M059J (cell line): ENCODE measurements at regions not wholly inside any gene's neighbourhood (a gene's known extent, or its start where the extent isn't known, plus 50 kb on each side); places are given as distances from the start of the nearest gene placed in this dataset.
A peak's percentile ranks its signal among the peaks of the same experiment; 100 is the strongest.
"Not testable (repeated sequence)": the region's sequence is repeated elsewhere in the genome, so short reads cannot be mapped to it uniquely, and the experiment has no call there.

Experiments
- DNase-seq: peaks from one replicate; pipeline ENCODE4 v3.0.0-alpha.2; 2012; ENCODE audit warnings: low read depth

- no peak for DNase-seq
These were observed 947.8 kb downstream of the XPNPEP1 start for GRCh38 chr10:108975459-108976058.

- DNase-seq: peak; percentile 25
These were observed 953.3 kb downstream of the XPNPEP1 start for GRCh38 chr10:108970016-108970415.

DNA sequence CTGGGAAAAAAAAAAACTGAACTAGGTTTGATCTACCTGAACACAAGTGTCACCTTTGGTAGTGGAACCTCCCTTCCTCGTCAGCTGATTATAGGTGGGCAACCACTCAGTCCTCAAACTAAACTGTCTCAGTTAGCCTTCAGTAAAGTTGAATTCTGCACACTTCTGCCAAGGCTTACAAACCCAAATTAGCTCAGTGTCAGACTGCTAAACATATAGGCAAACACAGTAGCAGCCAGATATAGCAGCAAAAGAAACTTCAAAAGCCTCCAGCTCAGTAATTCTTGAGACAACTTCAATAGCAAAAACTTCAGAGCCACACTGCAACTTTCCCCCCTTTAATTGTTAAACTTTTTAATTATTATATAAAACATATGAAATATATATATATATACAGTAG is 956.9 kb downstream of the XPNPEP1 start:
- DNase-seq: no peak

GRCh38 chr10:108966005-108966404 is 957.3 kb downstream of the XPNPEP1 start:
- DNase-seq: no peak

DNA sequence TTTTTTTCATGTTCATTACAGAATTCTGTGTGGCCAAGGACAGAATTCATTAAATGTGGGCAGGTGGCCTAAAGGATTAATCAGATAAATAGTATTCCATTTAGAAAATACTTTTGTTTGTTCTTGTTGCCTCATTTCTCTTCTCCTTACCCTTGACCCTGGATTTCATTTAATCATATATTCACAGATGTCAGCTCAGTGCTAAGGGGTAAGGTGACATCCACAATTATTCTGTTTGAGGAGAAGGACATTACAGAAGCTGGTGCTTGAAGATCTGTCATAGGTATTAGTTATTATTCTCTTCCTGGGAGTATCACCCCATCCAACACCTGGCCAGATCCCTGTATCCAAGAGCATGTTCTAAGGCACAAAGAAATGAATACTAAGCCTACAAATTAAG is 961.1 kb downstream of the XPNPEP1 start:
- DNase-seq: no peak

- peak; percentile 57 for DNase-seq
These were observed 965.6 kb downstream of the XPNPEP1 start for GRCh38 chr10:108957681-108958080.

DNA sequence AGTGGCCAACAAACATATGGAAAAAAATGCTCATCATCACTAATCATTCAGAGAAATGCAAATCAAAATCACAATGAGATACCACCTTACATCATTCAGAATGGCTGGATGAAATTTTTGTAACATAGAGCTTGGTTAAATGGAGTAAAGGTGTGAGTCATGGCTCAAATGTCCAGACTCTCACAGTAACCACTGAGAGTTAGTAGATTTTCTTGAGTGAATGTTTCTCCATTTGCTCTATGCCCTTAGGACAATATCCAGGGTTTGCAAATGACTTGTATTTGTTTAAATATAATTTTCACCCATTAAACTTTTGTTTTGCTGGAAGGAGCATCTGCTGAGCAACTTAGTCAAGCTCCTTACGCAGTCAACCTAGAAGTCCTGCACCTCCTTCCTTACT is 967.2 kb downstream of the XPNPEP1 start:
- DNase-seq: peak; percentile 70

GRCh38 chr10:108920029-108920428 is 1003.3 kb downstream of the XPNPEP1 start:
- DNase-seq: not testable (repeated sequence)

- DNase-seq: peak; percentile 15
These were observed 1010.0 kb downstream of the XPNPEP1 start for GRCh38 chr10:108913300-108913699.

- peak; percentile 62 for DNase-seq
These were observed 1011.3 kb downstream of the XPNPEP1 start for GRCh38 chr10:108911814-108912541.

- DNase-seq: no peak
These were observed 1015.2 kb downstream of the XPNPEP1 start for GRCh38 chr10:108908096-108908495.

- no peak for DNase-seq
These were observed 1017.5 kb downstream of the XPNPEP1 start for GRCh38 chr10:108905821-108906220.

GRCh38 chr10:108905171-108905570 is 1018.1 kb downstream of the XPNPEP1 start:
- DNase-seq: no peak

DNA sequence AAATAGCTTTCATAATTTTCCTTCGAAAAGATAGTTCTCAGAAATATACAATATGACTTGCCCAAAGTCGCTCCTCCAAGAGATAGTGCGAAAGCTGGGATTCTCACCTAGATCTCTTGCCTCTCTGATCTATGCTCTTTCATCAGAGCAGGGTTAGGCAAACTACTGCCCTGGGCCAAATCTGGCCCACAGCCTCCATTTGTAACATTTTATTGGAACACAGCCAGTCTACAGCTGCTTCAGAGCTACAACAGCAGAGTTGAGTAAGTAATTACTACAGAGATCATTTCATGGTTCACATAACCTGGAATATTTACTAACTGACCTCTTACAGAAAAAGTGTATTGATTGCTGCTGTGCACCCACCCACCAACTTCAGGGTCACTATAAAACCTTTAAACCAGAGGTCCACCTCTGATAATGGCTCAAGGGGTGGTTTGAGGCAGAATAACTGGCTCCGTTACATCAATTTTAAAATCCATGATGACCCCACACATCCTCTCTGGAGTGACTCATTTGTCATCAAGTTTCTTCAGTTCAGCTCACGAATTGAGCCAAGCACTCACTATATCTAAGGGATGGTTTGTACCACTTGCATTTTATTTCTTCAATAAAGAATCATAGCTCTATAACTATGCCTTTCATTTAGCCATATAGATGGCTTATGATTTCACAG is 1019.0 kb downstream of the XPNPEP1 start:
- DNase-seq: peak; percentile 68

GRCh38 chr10:108902619-108903285 is 1020.6 kb downstream of the XPNPEP1 start:
- no peak for DNase-seq

DNA sequence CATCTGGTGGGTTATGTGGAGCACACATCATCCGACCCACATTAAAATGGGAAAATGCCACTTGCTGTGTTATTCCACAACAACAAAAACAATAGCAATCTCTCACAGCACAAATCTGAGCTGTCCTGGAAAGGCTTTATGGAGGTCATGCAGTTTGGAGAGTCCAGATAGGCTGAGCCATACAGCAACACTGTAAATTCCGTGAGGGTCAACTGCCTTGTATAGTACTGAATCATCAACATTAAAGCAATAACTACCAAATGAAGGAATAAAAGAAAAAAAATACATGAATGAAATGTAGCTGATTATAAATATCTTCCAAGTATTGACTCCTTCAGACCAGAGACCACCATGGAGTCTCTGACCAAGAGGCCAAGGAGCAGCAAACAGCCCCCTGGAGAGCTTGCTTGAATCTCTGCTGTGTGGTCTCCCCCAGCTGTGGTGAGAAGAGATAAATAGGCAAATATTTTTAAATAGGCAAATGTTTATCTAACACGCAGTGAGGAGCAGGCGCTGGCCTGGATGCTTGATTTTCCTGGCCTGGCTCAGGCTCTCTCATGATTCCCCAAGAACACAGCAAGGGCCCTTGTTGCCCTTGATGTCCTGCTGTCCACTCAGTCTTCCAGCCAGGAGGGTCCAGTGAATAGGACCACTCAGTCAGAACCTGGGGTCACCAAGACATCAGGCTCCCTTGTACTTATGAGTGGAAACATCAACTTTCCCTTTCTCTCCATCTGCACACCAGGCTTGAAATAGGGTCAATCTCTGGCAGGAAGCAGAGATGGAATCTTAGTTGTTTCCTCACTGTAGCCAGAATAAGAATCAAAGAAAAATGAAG is 1021.3 kb downstream of the XPNPEP1 start:
- peak; percentile 28 for DNase-seq

DNA sequence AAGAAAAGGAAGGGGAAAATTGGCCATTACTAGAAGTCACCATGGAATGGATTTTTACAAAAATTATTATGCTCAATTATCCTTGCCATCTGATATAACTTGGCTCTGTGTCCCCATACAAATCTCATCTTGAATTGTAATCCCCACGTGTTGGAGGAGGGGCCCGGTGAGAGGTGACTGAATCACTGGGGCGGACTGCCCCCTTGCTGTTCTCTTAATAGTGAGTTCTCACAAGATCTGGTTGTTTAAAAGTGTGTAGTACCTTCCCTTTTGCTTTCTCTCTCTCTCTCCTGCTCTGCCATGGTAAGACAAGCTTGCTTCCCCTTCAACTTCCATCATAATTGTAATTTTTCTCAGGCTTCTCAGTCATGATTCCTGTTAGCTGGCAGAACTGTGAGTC is 1023.6 kb downstream of the XPNPEP1 start:
- DNase-seq: peak; percentile 51

DNA sequence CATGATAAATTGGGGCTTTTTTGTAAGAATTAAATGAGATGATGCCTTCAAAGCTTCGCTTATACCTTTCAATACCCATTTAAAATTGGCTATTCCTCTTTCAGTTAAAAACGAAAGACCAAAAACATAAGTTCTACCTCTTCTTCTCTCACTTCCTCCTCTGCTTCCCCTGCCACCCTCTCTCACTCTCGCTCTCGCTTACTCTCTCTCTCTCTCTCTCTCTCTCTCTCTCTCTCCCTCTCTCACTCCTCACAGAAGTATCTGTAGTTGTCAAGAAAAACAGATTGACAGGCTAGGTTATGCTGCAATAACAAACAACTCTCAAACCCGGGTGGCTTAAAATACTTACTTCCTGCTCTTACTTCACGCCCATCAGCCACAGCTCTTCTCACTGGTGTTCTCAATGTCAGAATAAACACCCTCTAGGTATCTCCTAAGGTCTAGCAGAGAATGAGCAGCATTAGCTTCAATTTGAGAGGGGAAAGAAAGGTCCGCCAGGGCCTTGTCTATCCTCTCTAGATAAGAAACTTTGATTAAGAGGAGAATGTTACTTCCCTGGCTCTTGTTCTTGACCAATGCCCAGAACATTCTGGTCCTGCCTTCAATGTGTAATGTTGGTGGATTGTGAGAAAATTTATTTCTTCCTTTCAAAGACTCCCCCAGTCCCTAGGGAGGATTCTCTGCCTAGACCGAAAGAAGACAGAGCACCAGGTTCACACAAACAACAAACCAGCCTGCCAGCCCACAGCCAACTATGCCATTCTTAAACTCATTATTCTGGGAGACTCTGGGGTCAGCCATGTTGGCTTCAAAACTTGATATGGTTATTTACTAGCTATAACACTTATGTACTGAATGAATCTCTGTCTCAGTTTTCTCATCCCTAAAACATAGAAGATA is 1028.7 kb downstream of the XPNPEP1 start:
- no peak for DNase-seq

DNA sequence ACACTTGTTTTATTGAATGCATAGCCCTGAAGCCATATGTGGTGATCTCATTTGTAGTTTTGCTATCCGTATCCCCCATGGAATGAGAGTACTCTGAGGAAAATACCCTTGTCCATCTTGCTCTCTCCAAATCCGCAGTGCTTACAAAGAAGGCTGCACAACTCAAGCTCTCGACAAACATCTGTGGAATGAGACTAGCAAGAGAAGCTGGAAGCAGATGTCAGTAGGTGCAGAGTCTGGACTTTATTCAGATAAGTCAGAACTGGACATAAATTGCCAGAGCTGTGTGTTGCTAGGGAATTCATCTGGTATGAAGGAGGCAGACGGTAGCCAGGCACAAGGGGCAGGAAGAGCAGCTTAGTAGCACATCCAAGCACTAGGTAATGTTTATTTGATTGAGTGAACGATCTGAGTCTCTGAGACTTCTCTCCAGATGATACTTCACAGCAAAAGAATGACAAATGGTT is 1046.2 kb downstream of the XPNPEP1 start:
- peak; percentile 11 for DNase-seq

DNA sequence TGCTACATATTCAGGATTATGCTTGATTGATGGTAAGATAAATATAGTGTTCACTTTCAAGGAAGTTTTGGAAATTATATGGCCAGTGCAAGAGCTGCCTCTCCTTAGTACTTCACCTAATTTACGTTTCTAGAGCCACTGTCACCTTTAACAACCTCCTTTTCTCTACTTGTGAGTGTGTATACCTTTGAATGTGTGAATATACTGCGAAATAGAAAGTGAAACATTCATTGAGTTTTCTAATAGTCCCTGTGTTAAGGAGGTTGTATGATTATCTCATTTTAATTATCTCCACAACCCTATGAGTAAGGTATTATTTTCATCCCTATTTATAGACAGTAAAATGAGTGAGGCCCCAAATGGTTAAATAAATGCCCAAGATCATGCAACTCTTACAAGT is 1050.5 kb downstream of the XPNPEP1 start:
- no peak for DNase-seq
